ENCODE measurements at regions not wholly inside any gene's neighbourhood (a gene's known extent, or its start where the extent isn't known, plus 50 kb on each side); places are given as distances from the start of the nearest gene placed in this dataset.

DNA sequence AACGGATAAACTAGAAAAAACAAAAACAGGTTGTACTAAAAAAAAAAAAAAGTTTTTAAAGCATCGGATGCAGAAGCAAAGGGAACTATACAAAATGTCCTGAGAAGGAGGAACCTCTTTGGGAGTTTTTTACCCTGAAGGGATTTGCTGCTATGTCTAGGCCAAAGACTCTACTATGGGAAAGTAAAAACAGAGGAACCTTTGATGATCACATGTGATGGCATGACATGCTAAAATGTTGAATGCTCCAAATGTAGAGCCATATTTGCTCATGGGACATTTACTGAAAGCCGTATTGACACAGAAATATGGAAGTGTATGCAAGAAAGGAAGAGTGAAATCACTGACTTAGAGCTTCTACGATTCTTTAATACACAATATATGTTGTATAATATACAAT is 992.0 kb upstream of the ZEB2 start:
- DNase-seq (ENCODE audit: low spot score), result no peak

DNA sequence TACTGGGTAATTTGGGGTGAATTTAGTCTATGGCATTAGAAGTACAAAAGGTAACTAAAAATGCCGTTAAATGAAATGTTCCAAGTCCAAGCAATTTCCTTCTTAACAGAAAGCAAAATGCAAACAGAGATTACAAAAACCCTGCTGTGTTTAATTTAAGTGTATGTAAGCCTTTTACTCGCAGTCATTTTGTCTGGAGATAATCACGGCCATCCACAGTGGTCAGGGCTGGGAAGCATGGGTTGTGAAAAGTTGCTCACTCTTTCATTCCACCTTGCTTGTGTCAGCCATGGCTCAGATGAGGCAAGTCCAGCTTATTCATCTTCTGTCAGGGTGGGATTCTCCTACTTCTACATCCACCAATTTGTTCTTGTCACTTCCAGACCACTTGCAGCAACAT is 983.6 kb upstream of the ZEB2 start:
- no peak for DNase-seq (ENCODE audit: low spot score)

DNA sequence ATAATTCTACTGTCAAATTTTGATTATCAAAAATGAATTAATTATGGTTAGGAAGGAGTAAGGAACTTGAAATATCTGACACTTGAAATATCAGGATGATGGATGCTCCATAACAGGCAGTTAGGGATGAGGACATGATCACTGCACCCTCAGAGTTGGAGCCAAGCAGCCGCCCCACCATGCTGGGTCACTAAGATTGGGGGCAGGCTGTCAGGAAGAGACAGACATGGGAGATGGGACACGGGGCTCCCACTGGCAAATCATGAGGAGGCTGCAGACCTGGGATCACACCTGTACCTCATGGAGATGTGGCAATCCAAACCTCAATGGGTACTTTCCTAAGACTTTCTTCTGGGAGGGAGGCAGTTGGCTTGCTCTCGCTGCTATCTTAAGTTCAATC is 982.0 kb upstream of the ZEB2 start:
- DNase-seq (ENCODE audit: low spot score), result no peak

DNA sequence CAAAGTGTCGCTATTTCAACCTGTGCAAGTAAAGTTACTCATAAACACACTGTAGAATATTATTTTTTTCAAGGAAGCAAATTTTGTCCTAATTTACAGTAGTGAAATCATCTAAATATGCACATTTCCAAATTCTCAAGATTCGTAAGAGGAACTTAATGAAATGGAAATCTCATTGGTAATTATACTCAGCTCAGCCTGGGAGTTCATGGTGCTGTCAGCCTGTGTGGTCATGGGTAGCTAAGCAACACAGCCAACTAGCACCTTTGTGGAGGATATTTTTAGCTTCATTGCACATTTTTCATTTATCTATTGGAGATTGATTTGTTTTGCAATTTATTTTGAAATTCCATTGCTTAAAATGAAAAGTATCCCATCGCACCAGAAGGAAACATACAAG is 975.7 kb upstream of the ZEB2 start:
- no peak for DNase-seq (ENCODE audit: low spot score)

DNA sequence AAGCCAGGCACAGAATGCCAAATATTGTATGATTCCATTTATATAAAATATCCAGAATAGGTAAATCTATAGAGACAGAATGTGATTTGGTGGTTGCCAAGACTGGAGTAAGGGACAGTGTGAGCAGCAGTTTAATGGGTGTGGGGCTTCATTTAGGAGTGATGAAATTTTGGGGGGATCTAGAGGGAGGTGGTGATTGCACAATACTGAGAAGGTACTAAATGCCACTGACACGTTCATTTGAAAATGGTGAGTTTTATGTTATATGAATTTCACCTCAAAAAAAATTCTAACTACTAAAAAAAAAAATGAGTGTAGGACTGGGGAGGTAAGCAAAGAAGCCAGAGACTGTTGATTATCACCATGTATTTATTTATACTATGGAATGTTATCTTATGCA is 974.5 kb upstream of the ZEB2 start:
- DNase-seq (ENCODE audit: low spot score), result no peak

DNA sequence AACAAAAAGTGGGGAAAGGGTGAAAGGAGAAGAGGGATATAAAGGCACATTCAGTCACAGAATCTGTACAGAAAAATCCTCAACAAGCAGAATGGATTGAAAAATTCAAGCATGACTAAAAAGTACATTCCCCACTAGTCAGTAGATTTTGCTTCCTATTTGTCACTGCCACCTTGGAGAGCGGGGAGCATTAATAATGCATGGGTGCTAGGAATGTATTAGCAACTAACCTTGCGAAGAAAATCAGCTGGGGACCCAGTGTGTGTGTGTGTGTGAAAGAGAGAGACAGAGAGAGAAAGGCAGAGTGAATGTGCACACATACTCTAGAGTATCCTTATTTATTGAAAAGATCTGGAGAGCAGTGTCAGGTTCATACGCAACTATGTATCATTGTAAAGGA is 968.7 kb upstream of the ZEB2 start:
- no peak for DNase-seq (ENCODE audit: low spot score)

DNA sequence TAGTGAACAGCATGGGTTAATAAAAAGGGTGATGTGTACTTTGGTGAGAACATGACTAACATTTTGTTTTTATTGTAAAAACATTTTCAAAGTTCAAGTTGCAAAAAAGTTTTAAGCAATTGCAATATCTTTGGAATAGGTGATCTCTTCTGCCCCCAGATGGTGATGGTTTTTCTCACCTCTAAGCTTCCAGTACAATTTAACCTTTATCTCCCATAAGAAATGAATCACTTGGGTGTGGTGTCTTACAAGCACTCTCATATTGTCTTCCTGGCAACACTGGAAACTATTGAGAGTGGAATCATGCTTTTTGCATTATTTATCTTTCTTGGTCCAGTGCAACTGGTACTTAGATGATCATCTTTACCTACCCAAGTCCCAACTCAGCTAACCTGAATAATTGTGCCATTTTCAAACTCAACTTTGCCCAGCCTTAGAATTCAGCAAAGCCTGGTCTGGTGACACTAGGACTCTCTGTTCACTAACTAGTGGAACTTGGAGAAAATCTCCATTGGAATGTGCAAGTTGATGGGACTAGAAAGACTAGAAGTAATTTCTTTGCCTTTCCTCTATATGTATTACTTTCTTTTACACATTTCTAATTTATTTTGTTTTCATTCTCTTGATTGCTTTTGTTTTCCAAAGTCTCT is 964.7 kb upstream of the ZEB2 start:
- DNase-seq (ENCODE audit: low spot score), result no peak

DNA sequence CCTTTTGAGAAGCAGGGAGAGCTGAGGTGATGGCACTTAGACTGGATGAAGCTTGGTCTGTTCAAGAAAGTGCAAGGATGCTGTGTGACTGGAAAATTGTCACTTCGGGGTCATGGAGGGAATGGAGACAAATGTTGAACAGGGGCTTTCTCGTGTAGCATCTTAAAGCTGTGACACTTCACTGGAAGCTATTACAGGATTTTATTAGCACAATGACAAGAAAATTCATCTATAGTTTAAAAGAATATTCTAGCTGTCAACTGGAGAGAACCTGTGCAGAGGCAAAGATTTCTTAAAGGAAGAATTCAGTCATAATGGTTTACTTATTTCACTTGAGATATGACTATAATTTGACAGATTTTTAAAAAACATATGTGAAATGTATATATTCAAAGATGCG is 963.9 kb upstream of the ZEB2 start:
- DNase-seq (ENCODE audit: low spot score), result no peak

DNA sequence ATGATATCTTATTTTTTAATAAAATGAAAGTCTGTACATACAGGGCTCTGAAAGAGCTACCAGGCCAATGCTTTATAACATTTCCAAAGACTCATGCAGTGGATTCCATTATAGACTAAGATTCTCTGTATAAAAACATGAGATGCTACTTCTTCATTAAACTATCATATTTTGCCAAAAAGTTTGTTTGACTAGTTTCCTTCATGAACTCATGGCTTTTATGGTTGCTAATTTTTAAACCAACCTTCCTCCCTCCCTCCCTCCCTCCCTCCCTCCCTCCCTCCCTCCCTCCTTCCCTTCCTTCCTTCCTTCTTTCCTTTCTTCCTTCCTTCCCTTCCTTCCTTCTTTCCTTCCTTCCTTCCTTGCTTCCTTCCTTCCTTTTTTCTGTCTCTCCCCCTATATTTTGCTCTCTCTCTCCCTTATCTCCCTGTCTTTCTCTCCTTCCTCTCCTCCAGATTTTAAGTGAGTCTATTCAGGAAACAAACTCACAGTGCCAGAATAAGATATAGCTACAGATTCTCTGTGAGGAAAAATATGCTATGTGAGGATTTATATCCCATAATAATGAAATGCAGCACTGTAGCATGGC is 961.5 kb upstream of the ZEB2 start:
- no peak for DNase-seq (ENCODE audit: low spot score)

DNA sequence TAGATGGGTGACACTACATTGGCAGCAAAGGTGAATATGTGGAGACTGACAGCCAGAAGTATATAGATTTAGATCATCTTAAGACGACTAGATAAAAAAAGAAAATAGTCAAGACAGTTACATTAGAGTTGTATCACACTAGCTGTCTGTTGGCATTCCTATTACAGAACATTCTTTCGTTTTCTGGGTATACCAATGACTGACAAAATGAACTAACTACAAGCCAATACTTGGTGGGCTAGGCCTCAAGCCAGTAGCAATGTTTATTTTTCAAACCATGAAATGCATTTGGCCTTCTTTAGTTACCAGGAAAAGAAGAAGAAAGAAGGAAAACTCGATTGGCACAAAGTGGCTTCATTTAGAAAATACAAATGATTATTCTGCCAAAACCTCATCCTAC is 944.9 kb upstream of the ZEB2 start:
- DNase-seq (ENCODE audit: low spot score), result no peak

DNA sequence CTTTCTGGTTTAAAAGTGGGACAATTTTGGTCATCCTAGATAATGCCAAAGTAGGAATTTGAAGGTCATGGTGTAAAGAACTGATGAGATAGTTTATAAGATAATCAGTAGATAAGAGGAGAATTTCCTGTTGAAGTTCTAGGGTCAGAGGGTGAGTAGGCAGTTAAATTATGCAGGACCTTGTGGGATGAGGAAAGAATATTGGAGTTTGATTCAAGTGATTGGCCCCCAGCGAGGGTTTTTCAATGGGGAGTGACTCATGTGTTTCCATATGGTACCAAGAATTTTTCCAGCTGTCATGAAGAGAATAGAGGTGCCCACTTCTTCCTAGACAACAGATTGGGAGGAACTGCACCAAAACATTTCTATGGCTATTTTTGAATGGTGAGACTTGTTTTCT is 940.2 kb upstream of the ZEB2 start:
- no peak for DNase-seq (ENCODE audit: low spot score)

DNA sequence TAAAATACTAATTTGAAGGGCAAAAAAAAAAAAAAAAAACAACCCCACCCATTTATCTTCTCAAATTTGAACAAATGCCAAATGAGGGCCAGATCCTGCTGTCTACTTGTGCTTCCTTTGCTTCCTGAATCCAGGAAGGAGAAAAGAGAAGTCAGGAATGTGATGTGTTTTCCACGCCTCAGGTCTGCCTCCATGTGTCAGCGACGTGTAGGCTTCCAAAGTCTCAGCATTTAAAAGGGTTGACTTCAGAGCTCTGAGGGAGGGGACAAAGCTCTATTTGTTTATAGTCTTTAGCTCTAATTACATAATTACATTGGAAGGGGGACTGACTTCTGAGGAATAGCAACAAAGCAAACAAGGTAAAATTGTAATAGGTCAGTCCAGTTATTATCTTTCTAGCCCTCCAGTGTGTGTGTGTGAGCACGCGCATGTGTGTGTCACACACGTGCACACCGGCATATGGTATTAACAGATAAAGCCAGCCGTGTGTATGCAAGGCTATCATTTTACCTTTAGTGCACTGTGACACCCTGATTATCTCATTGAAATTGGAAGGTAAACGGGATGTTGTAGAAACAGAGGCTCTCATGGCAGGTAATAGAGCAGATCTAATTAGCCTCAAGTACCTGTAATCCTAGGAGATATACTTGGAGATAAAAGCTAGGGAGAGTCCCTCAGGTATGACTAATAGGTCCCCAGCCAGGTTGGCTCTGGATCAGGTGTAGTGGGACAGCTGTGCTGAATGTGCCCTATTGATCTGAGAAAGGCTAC is 911.4 kb upstream of the ZEB2 start:
- DNase-seq (ENCODE audit: low spot score), result no peak

DNA sequence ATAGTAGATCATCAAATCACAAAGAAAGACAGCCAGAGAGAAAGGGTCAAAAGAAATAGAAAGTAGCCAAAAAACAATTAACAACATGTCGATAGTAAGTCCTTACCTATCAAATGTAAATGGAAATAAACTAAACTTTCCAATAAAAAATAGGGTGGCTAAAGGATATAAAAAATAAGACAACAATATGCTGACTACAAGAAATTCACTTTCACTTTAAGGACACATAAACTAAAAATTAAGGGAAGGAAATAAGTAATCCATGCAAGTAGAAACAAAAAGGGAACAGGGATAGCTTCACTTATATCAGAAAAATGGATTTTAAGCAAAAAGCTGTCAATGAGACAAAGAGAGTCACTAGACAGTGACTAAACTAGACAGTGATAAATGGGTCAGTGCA is 903.9 kb upstream of the ZEB2 start:
- DNase-seq (ENCODE audit: low spot score), result no peak

DNA sequence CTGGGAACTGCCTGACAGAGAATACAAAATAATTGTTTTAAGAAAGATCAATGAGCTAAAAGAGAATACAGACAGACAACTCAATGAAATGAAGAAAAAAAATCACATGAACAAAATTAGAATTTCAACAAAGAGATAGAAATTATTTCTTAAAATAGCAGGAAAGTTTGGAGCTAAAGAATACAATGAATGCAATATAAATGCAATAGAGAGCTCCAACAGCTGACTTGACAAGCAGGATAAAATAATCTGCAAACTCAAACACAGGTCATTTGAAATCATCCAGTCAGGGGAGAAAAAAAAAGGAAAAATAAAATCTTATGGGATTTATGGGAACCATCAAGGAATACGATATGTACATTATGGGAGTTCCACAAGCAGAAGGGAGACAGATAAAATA is 902.7 kb upstream of the ZEB2 start:
- no peak for DNase-seq (ENCODE audit: low spot score)

DNA sequence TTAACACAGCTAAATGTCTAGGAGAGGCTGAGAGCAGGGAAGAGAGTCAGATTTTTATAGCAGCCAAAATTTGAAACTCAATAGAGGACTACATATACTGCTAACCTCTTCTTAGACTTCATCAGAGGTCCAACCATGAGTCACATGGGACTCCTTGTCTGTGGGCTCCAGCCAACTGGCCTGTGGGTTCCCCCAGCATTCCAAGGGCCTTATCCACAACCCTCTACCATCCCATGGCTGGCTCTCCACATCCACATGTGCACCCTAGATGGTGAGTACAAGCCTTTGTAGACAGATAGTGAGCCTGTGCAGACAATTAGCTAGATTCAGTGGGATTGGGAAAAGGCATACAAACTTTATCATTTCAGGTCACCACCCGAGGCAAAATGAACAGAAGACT is 901.9 kb upstream of the ZEB2 start:
- no peak for DNase-seq (ENCODE audit: low spot score)

DNA sequence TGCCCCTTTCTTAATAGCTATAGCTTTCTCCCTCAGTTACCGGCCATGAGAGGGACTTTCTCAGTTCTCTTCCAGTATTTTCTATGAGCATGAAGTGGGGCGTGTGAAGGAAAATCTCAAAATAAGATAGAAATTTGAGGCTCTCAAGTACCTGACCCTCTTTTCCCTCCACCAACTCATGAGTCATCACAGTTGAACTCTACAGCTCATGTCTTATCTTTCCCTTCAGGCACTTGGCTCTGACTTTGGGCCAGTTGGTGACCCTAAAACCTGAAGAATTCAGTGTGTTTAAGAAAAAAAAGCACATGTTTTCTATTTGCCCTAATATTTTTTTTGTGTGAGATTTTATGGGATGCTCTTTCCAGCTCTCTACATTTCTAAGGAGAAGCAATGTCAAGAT is 896.7 kb upstream of the ZEB2 start:
- no peak for DNase-seq (ENCODE audit: low spot score)

DNA sequence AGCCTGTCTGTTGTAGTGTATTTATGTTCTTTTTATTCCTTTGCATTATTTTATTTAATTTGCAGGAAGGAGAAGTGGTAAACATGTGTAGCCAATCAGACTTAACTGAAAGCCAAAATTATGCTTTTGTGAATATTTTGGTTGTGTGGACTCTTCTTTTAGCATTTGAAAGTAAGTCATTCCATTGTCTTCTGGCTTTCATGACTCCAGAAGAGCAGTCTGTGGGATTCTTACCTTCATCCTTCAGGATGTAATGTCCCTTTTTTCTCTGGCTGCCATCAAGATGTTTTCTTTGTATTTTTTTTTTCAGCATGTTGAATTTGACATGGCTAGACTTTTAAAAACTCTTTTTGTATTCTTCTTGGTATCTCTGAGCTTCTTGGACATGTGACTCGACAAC is 895.2 kb upstream of the ZEB2 start:
- DNase-seq (ENCODE audit: low spot score), result no peak

DNA sequence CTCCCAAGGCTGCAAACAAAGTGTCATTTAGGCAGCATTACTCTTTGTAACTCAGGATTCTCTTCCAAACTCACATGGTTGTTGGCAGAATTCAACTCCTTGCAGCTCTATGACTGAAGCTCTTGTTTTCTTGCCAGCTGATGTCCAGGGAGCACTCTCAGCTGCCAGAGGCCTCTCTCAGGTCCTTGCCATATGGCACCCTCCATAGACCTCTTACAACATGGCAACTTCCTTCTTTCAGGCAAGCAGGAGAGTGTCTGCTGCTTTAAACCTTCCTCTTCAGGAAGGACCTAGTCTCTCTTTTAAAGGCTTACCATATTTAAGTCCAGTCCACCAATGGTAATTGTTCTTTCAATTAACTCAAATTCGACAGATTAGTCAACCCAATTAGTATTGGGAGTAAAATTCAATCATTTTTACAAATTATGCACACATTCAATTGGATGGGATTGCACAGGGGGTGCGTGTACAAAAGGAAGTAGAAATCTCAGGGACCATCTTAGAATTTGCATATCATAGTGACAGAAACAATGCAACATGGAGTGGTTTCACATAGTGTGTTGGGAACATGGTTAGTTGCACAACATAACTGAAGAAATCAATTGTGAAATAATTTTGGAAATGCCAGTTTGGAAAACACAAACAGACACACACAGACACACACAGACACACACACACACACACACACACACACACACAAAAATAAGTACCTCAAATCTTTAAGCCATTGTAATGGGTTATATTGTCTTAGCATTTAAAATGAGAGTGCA is 893.5 kb upstream of the ZEB2 start:
- no peak for DNase-seq (ENCODE audit: low spot score)

DNA sequence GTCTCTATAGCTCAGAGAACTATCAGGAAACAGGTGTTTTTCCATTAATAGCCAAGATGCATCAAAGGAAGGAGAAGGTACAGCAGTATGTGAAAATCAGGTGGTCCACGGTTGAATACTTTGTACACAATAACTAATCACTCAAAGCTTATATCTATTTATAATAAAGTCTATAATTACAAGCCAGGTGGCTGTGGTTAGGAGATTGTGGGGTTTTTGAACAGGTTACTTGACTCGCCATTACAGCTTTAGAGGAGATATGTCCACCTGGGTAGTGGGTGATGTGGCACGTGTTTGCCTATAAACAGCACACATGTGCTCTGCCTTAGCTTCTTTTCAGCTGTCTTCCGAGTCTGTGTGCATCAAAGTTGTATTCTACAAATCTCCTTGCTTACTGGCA is 892.2 kb upstream of the ZEB2 start:
- no peak for DNase-seq (ENCODE audit: low spot score)

DNA sequence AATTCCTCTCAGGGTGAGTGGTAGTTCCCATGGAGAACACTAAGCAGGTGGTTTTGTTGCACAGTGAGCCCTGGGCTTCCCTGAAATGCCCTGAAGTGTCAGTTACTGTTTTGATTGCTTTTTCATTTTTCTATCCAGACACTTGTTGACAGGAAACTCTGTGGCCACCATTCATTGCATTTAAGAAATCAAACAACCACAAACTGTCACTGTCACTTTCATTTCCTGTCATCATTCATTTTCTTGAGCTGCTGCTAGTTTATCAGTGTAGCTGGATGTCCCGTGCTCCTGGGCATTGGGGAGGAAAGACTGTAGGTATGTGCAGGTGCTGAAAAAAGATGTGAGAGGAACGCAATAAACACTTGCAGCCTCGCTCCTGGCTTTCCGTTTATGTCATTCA is 891.6 kb upstream of the ZEB2 start:
- DNase-seq (ENCODE audit: low spot score), result no peak

DNA sequence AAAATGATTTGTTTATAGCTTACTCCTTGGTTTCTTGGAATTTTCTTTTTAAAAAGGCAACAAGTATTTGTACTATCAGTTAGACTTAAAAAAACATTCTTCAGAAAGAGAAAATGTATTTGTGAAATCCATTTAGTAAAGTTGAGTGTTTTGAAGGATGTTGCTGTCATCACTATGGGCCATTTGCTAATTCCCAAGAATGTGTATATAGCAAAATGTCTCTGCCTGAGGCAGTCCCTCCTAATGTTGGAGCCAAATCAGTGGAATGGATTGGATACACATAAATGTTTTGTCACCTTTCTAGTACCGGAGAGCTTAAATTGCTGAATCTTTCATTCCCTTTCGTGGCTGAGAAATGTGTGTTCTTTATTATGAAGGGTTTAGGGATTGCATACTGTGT is 890.2 kb upstream of the ZEB2 start:
- DNase-seq (ENCODE audit: low spot score), result no peak

DNA sequence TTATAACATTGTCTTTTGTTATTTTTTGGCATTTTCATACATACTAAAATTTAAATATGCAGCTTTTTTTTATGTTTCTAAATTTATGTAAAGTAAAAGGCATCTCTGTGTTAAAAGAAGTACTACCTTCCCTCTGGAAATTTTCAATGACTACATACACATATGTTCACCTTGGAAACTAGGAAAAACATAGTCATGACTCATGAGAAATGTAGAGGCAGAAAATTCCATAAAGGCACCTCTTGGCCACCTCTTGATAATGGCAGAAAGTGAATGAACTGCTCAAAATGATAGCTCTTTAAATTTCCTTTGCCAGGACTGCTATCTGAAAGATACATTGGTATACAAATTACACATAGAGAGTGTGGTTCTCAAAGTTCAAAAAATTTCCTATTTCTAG is 889.1 kb upstream of the ZEB2 start:
- DNase-seq (ENCODE audit: low spot score), result no peak

DNA sequence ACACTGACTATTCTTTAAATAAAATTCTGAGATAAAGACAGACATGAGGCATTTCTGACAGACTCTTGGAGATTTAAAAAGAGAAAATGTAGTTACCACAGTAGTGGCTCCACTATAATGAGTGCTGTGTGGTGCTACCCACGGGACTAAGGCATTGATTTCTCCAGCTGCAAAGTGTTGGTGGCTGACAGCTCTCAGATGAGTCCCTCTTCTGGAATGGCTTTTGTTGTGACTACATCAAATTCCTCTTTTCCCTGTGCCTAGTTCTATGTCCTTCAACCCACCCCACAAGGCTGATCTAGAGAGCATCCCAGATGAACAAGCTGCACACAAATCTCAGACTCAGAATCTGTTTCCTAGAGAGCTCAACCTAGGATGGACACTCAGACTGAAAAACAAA is 884.8 kb upstream of the ZEB2 start:
- DNase-seq (ENCODE audit: low spot score), result no peak

Data from hematopoietic multipotent progenitor cell treated with erythropoietin and hydrocortisone succinate and interleukin-3 and kit ligand, for 15 days (in vitro differentiated cells).